RWPE2 (cell line): ENCODE measurements at regions not wholly inside any gene's neighbourhood (a gene's known extent, or its start where the extent isn't known, plus 50 kb on each side); places are given as distances from the start of the nearest gene placed in this dataset.

Experiments
- ATAC-seq: fragments of 200-7000 bp; cut with Tn5 transposase; 3 replicates; pipeline ENCODE4 v1.9.1; 2021; ENCODE audit warnings: low read depth
- DNase-seq: peaks from one replicate; pipeline ENCODE4 v3.0.0-alpha.2; 2020; ENCODE audit warnings: low spot score
- H3K27ac ChIP-seq: fragments of 450-650 bp; 2 replicates; pipeline ENCODE4 v1.5.1; 2017; ENCODE audit warnings: mild to moderate bottlenecking; ENCODE audit not compliant: poor library complexity, severe bottlenecking
- H3K27me3 ChIP-seq: fragments of 250-450 bp; sonication (Bioruptor Pico); 2 replicates; pipeline ENCODE4 v1.5.1; 2021; ENCODE audit warnings: mild to moderate bottlenecking, moderate library complexity; ENCODE audit not compliant: insufficient read depth, poor library complexity, severe bottlenecking
- H3K36me3 ChIP-seq: fragments of 250-450 bp; sonication (Bioruptor Pico); 2 replicates; pipeline ENCODE4 v1.5.1; 2020; ENCODE audit warnings: low read depth, mild to moderate bottlenecking, moderate library complexity
- H3K4me1 ChIP-seq: fragments of 250-450 bp; sonication (Bioruptor Pico); 2 replicates; pipeline ENCODE4 v1.5.1; 2021; ENCODE audit warnings: mild to moderate bottlenecking, moderate library complexity; ENCODE audit not compliant: insufficient read depth, poor library complexity, severe bottlenecking
- H3K4me3 ChIP-seq: fragments of 250-450 bp; sonication (Bioruptor Pico); 2 replicates; pipeline ENCODE4 v1.5.1; 2021; ENCODE audit warnings: mild to moderate bottlenecking, moderate library complexity; ENCODE audit not compliant: severe bottlenecking
- H3K9me3 ChIP-seq: fragments of 250-450 bp; sonication (Bioruptor Pico); 2 replicates; pipeline ENCODE4 v1.5.1; 2021; ENCODE audit warnings: mild to moderate bottlenecking, moderate library complexity; ENCODE audit not compliant: severe bottlenecking
- CTCF ChIP-seq: fragments of 450-650 bp; IDR thresholded peaks from one replicate; pipeline ENCODE4 v1.5.1; 2017; ENCODE audit warnings: mild to moderate bottlenecking, moderate library complexity; ENCODE audit not compliant: poor library complexity, severe bottlenecking

GRCh38 chr17:6231465-6231864, 161.3 kb downstream of the WSCD1 start:
- H3K4me1 ChIP-seq, result peaks cover 28% of the 10 kb centered on the region
- no peak for TF ChIP-seq CTCF
- H3K36me3 ChIP-seq, result no peaks in the 10 kb centered on the region
- DNase-seq (no peak), ATAC-seq (no peak)
- H3K9me3 ChIP-seq, result no peaks in the 10 kb centered on the region
- peak overlapping the region; percentile 96 for H3K27ac ChIP-seq
- no peak overlapping the region for H3K4me3 ChIP-seq
- no peaks in the 10 kb centered on the region for H3K27me3 ChIP-seq

- no peak for ATAC-seq
Measured at GRCh38 chr17:6218333-6218732, 148.2 kb downstream of the WSCD1 start.

GRCh38 chr17:6215071-6216035, 145.2 kb downstream of the WSCD1 start:
- no peak for TF ChIP-seq CTCF
- no peak for DNase-seq
- peaks cover 19% of the 10 kb centered on the region for H3K27me3 ChIP-seq
- no peak for ATAC-seq
- H3K9me3 ChIP-seq, result no peaks in the 10 kb centered on the region
- no peaks in the 10 kb centered on the region for H3K36me3 ChIP-seq
- peaks cover 4% of the 10 kb centered on the region for H3K4me1 ChIP-seq
- H3K27ac ChIP-seq, result no peak overlapping the region
- no peak overlapping the region for H3K4me3 ChIP-seq

More at GRCh38 chr17:6218333-6218732, 148.2 kb downstream of the WSCD1 start:
- no peak for DNase-seq
- H3K4me3 ChIP-seq, result no peak overlapping the region
- peaks cover 5% of the 10 kb centered on the region for H3K4me1 ChIP-seq
- no peak for TF ChIP-seq CTCF
- H3K27me3 ChIP-seq, result peaks cover 10% of the 10 kb centered on the region
- H3K9me3 ChIP-seq, result peaks cover 4% of the 10 kb centered on the region
- H3K36me3 ChIP-seq, result peaks cover 5% of the 10 kb centered on the region; the same call in 1 of the 2 replicates
- H3K27ac ChIP-seq, result no peak overlapping the region

GRCh38 chr17:6213859-6214258, 143.7 kb downstream of the WSCD1 start:
- H3K4me3 ChIP-seq, result no peak overlapping the region
- peaks cover 4% of the 10 kb centered on the region for H3K4me1 ChIP-seq
- H3K9me3 ChIP-seq, result no peaks in the 10 kb centered on the region
- peaks cover 21% of the 10 kb centered on the region for H3K27me3 ChIP-seq
- no peaks in the 10 kb centered on the region for H3K36me3 ChIP-seq
- TF ChIP-seq CTCF, result no peak
- ATAC-seq (no peak), DNase-seq (no peak)
- H3K27ac ChIP-seq, result no peak overlapping the region

- Histone ChIP-seq H3K36me3 (no peaks in the 10 kb centered on the region), H3K4me3 (no peak overlapping the region), H3K27ac (no peak overlapping the region), H3K27me3 (peaks cover 21% of the 10 kb centered on the region), H3K9me3 (no peaks in the 10 kb centered on the region), H3K4me1 (peaks cover 4% of the 10 kb centered on the region)
- DNase-seq, result no peak
- no peak for TF ChIP-seq CTCF
- no peak for ATAC-seq
Measured at GRCh38 chr17:6212766-6213165, 142.6 kb downstream of the WSCD1 start.
